ENCODE measurements at regions not wholly inside any gene's neighbourhood (a gene's known extent, or its start where the extent isn't known, plus 50 kb on each side); places are given as distances from the start of the nearest gene placed in this dataset.

- TF ChIP-seq CTCF (IDR thresholded peaks at IDR 0.05) (no peak), POLR2AphosphoS5 (IDR thresholded peaks at IDR 0.05; ENCODE audit: insufficient read depth in 1 of 2, low read depth in 1 of 2) (no peak)
Observed at GRCh38 chr1:88552226-88552625, 131.8 kb upstream of the PKN2 start.
